Mesendoderm (in vitro differentiated cells): ENCODE measurements at regions not wholly inside any gene's neighbourhood (a gene's known extent, or its start where the extent isn't known, plus 50 kb on each side); places are given as distances from the start of the nearest gene placed in this dataset.

Source experiments
- DNase-seq: peaks from one replicate; pipeline ENCODE4 v3.0.0; 2013
- H2AK5ac ChIP-seq: 2 replicates; pipeline ENCODE4 v1.6.1; 2013; ENCODE audit warnings: low read length, inconsistent platforms
- H2BK120ac ChIP-seq: 2 replicates; pipeline ENCODE4 v1.6.1; 2013; ENCODE audit warnings: low read depth, mild to moderate bottlenecking, low read length, moderate library complexity, mixed read lengths
- H2BK15ac ChIP-seq: replicated peaks from 2 replicates; pipeline ENCODE4 v1.6.1; 2013; ENCODE audit warnings: low read depth, mild to moderate bottlenecking, moderate library complexity
- H2BK5ac ChIP-seq: 2 replicates; pipeline ENCODE4 v1.6.1; 2013; ENCODE audit warnings: low read length, inconsistent platforms
- H3K18ac ChIP-seq: 2 replicates; pipeline ENCODE4 v1.6.1; 2013; ENCODE audit warnings: mild to moderate bottlenecking, low read length, mixed read lengths
- H3K23ac ChIP-seq: one replicate; pipeline ENCODE4 v1.6.1; 2013; ENCODE audit warnings: low read length
- H3K27ac ChIP-seq: 2 replicates; pipeline ENCODE4 v1.5.1; 2013; ENCODE audit warnings: low read depth, mild to moderate bottlenecking, inconsistent platforms, low read length, moderate library complexity
- H3K27me3 ChIP-seq: 2 replicates; pipeline ENCODE4 v1.6.1; 2013; ENCODE audit warnings: low read length, control low read depth, mild to moderate bottlenecking, inconsistent platforms; ENCODE audit not compliant: insufficient read depth, poor library complexity
- H3K36me3 ChIP-seq: 2 replicates; pipeline ENCODE4 v1.6.1; 2013; ENCODE audit warnings: low read length, inconsistent platforms; ENCODE audit not compliant: control insufficient read depth, insufficient read depth
- H3K4ac ChIP-seq: one replicate; pipeline ENCODE4 v1.6.1; 2013; ENCODE audit warnings: low read depth, mild to moderate bottlenecking, low read length, moderate library complexity
- H3K4me1 ChIP-seq: 2 replicates; pipeline ENCODE4 v1.6.1; 2013; ENCODE audit warnings: low read depth, low read length, inconsistent platforms; ENCODE audit not compliant: control insufficient read depth
- H3K4me2 ChIP-seq: 2 replicates; pipeline ENCODE4 v1.6.1; 2013; ENCODE audit warnings: low read length
- H3K4me3 ChIP-seq: 2 replicates; pipeline ENCODE4 v1.5.1; 2013; ENCODE audit warnings: mild to moderate bottlenecking, low read length
- H3K56ac ChIP-seq: one replicate; pipeline ENCODE4 v1.6.1; 2013; ENCODE audit warnings: low read length
- H3K79me1 ChIP-seq: 2 replicates; pipeline ENCODE4 v1.6.1; 2013; ENCODE audit warnings: low read length, inconsistent platforms
- H3K79me2 ChIP-seq: 2 replicates; pipeline ENCODE4 v1.6.1; 2013; ENCODE audit warnings: mild to moderate bottlenecking, low read length; ENCODE audit not compliant: control insufficient read depth, insufficient read depth
- H3K9ac ChIP-seq: 2 replicates; pipeline ENCODE4 v1.6.1; 2013; ENCODE audit warnings: low read length, inconsistent platforms
- H4K5ac ChIP-seq: one replicate; pipeline ENCODE4 v1.6.1; 2013; ENCODE audit warnings: low read length
- H4K8ac ChIP-seq: one replicate; pipeline ENCODE4 v1.6.1; 2013; ENCODE audit warnings: low read depth, mild to moderate bottlenecking, control low read depth, low read length, moderate library complexity
- WGBS: extraction: QIAGEN DNeasy Blood & Tissue Kit; methylation state at CpG from one replicate; pipeline ENCODE4 v1.1.7; 2013; ENCODE audit warnings: low lambda C conversion rate, missing lambda C conversion rate; ENCODE audit not compliant: insufficient coverage; ENCODE audit errors: extremely low coverage; 5-methylcytosine and 5-hydroxymethylcytosine counted together

- Histone ChIP-seq H3K4ac (no peak overlapping the region), H3K27ac (no peak overlapping the region), H2BK120ac (no peak overlapping the region), H2AK5ac (no peak overlapping the region), H2BK15ac (no peak overlapping the region), H3K23ac (no peak overlapping the region), H2BK5ac (no peak overlapping the region), H3K4me1 (no peaks in the 10 kb centered on the region), H3K56ac (no peak overlapping the region), H3K4me3 (no peak overlapping the region), H3K9ac (no peak overlapping the region), H4K5ac (no peak overlapping the region), H3K4me2 (no peak overlapping the region), H4K8ac (no peak overlapping the region), H3K79me2 (no peaks in the 10 kb centered on the region), H3K79me1 (no peaks in the 10 kb centered on the region), H3K36me3 (no peaks in the 10 kb centered on the region), H3K27me3 (no peaks in the 10 kb centered on the region), H3K18ac (no peak overlapping the region)
- WGBS: no CpG with 5 or more reads among the region's 3 CpGs
- no peak for DNase-seq
Observed at GRCh38 chr14:87852107-87852506, 140.9 kb downstream of the GALC start.

- H3K27ac ChIP-seq: no peak overlapping the region
- no peak for DNase-seq
- no peaks in the 10 kb centered on the region for H3K27me3 ChIP-seq
- H3K4ac ChIP-seq: no peak overlapping the region
- no peak overlapping the region for H2BK15ac ChIP-seq
- no CpG with 5 or more reads among the region's 2 CpGs for WGBS
- H3K9ac ChIP-seq: no peak overlapping the region
- no peak overlapping the region for H4K5ac ChIP-seq
- no peak overlapping the region for H3K4me2 ChIP-seq
- no peak overlapping the region for H2BK5ac ChIP-seq
- no peak overlapping the region for H3K23ac ChIP-seq
- no peaks in the 10 kb centered on the region for H3K79me2 ChIP-seq
- no peak overlapping the region for H4K8ac ChIP-seq
- H3K79me1 ChIP-seq: no peaks in the 10 kb centered on the region
- H2AK5ac ChIP-seq: no peak overlapping the region
- no peak overlapping the region for H3K18ac ChIP-seq
- no peak overlapping the region for H3K4me3 ChIP-seq
- H3K56ac ChIP-seq: no peak overlapping the region
- H3K4me1 ChIP-seq: no peaks in the 10 kb centered on the region
- no peaks in the 10 kb centered on the region for H3K36me3 ChIP-seq
- H2BK120ac ChIP-seq: no peak overlapping the region
Observed at GRCh38 chr14:87851190-87851589, 141.8 kb downstream of the GALC start.

- Histone ChIP-seq H2BK5ac (no peak overlapping the region), H3K4ac (no peak overlapping the region), H3K4me2 (no peak overlapping the region), H3K79me1 (no peaks in the 10 kb centered on the region), H3K27me3 (no peaks in the 10 kb centered on the region), H3K18ac (no peak overlapping the region), H3K23ac (no peak overlapping the region), H4K5ac (no peak overlapping the region), H3K9ac (no peak overlapping the region), H2BK120ac (no peak overlapping the region), H3K56ac (no peak overlapping the region), H3K79me2 (no peaks in the 10 kb centered on the region), H3K4me1 (no peaks in the 10 kb centered on the region), H2AK5ac (no peak overlapping the region), H4K8ac (no peak overlapping the region), H3K27ac (no peak overlapping the region), H3K36me3 (no peaks in the 10 kb centered on the region), H3K4me3 (no peak overlapping the region), H2BK15ac (no peak overlapping the region)
- no peak for DNase-seq
- WGBS: no CpG with 5 or more reads among the region's 4 CpGs
Observed at GRCh38 chr14:87847216-87847755, 145.7 kb downstream of the GALC start.

- no CpG with 5 or more reads among the region's 2 CpGs for WGBS
- Histone ChIP-seq H2AK5ac (no peak overlapping the region), H3K79me2 (no peaks in the 10 kb centered on the region), H3K79me1 (no peaks in the 10 kb centered on the region), H3K23ac (no peak overlapping the region), H3K56ac (no peak overlapping the region), H2BK15ac (no peak overlapping the region), H3K18ac (no peak overlapping the region), H3K4me1 (no peaks in the 10 kb centered on the region), H3K27ac (no peak overlapping the region), H2BK5ac (no peak overlapping the region), H2BK120ac (no peak overlapping the region), H3K4me3 (no peak overlapping the region), H3K9ac (no peak overlapping the region), H4K5ac (no peak overlapping the region), H3K4ac (no peak overlapping the region), H3K36me3 (no peaks in the 10 kb centered on the region), H3K4me2 (no peak overlapping the region), H3K27me3 (no peaks in the 10 kb centered on the region), H4K8ac (no peak overlapping the region)
- no peak for DNase-seq
Observed at GRCh38 chr14:87840906-87841305, 152.1 kb downstream of the GALC start.

GRCh38 chr14:87838931-87839330 is 154.1 kb downstream of the GALC start:
- Histone ChIP-seq H3K23ac (no peak overlapping the region), H4K5ac (no peak overlapping the region), H3K36me3 (no peaks in the 10 kb centered on the region), H3K4me2 (no peak overlapping the region), H4K8ac (no peak overlapping the region), H3K79me1 (no peaks in the 10 kb centered on the region), H3K4ac (no peak overlapping the region), H3K4me1 (no peaks in the 10 kb centered on the region), H3K9ac (no peak overlapping the region), H2BK5ac (no peak overlapping the region), H3K79me2 (no peaks in the 10 kb centered on the region), H3K4me3 (no peak overlapping the region), H3K18ac (no peak overlapping the region), H2BK120ac (no peak overlapping the region), H3K27ac (no peak overlapping the region), H3K27me3 (no peaks in the 10 kb centered on the region), H2BK15ac (no peak overlapping the region), H2AK5ac (no peak overlapping the region), H3K56ac (no peak overlapping the region)
- WGBS: no CpG with 5 or more reads among the region's 2 CpGs
- no peak for DNase-seq

- Histone ChIP-seq H4K8ac (no peak overlapping the region), H3K27me3 (no peaks in the 10 kb centered on the region), H3K4ac (no peak overlapping the region), H2BK5ac (no peak overlapping the region), H2AK5ac (no peak overlapping the region), H3K36me3 (no peaks in the 10 kb centered on the region), H3K18ac (no peak overlapping the region), H2BK15ac (no peak overlapping the region), H4K5ac (no peak overlapping the region), H3K4me1 (no peaks in the 10 kb centered on the region), H2BK120ac (no peak overlapping the region), H3K27ac (no peak overlapping the region), H3K4me2 (no peak overlapping the region), H3K4me3 (no peak overlapping the region), H3K79me2 (no peaks in the 10 kb centered on the region), H3K9ac (no peak overlapping the region), H3K79me1 (no peaks in the 10 kb centered on the region), H3K56ac (no peak overlapping the region), H3K23ac (no peak overlapping the region)
- no peak for DNase-seq
- no CpG with 5 or more reads among the region's 1 CpG for WGBS
Observed at GRCh38 chr14:87837296-87837695, 155.7 kb downstream of the GALC start.
